IMR-90 (cell line): ENCODE measurements at regions not wholly inside any gene's neighbourhood (a gene's known extent, or its start where the extent isn't known, plus 50 kb on each side); places are given as distances from the start of the nearest gene placed in this dataset.

Experiments
- ATAC-seq: fragments of 200-7000 bp; cut with Tn5 transposase; 2 replicates; pipeline ENCODE4 v1.9.1; 2020; ENCODE audit warnings: low read depth, mild to moderate bottlenecking, moderate library complexity
- BruUV-seq: library from RNA; stranded (reverse); fragments of 400-500 nt; replicated peaks from 2 replicates; lab custom pipeline; 2021; lab: Mats Ljungman, UMichigan
- CTCF ChIA-PET: fragments of 300-600 bp; formaldehyde crosslinking; extraction: SDS; loops from one replicate; lab custom pipeline; 2021; ENCODE audit warnings: antibody characterized with exemption; lab: Yijun Ruan, JAX
- POLR2A ChIA-PET: fragments of 300-600 bp; sonication (Branson Sonifier 250); formaldehyde crosslinking; loops from one replicate; lab custom pipeline; 2022; ENCODE audit warnings: antibody characterized with exemption; ENCODE audit not compliant: unreplicated experiment; lab: Charles Lee
- DNase-seq: peaks from one replicate; pipeline ENCODE4 v3.0.0; 2013
- H2AFZ ChIP-seq: replicated peaks from 2 replicates; pipeline ENCODE3; 2013; ENCODE audit warnings: low read length, mild to moderate bottlenecking; ENCODE audit not compliant: poor library complexity
- H2AK5ac ChIP-seq: 2 replicates; pipeline ENCODE4 v1.6.1; 2013; ENCODE audit warnings: low read depth, low read length, inconsistent platforms
- H2AK9ac ChIP-seq: replicated peaks from 2 replicates; pipeline ENCODE3; 2013; ENCODE audit warnings: mild to moderate bottlenecking, low read depth, low read length, moderate library complexity; ENCODE audit not compliant: poor library complexity
- H2BK120ac ChIP-seq: 2 replicates; pipeline ENCODE4 v1.6.1; 2013; ENCODE audit warnings: low read depth, low read length, inconsistent platforms
- H2BK15ac ChIP-seq: 3 replicates; pipeline ENCODE4 v1.6.1; 2013; ENCODE audit warnings: low read depth, low read length, inconsistent platforms
- H2BK20ac ChIP-seq: 2 replicates; pipeline ENCODE4 v1.6.1; 2013; ENCODE audit warnings: low read depth, mild to moderate bottlenecking, inconsistent platforms, low read length, moderate library complexity
- H2BK5ac ChIP-seq: 2 replicates; pipeline ENCODE4 v1.6.1; 2013; ENCODE audit warnings: mild to moderate bottlenecking, low read depth, low read length, inconsistent platforms; ENCODE audit not compliant: poor library complexity, severe bottlenecking
- H3K14ac ChIP-seq: replicated peaks from 2 replicates; pipeline ENCODE4 v1.6.1; 2013; ENCODE audit warnings: low read depth, low read length, inconsistent platforms
- H3K18ac ChIP-seq: 2 replicates; pipeline ENCODE4 v1.6.1; 2013; ENCODE audit warnings: low read depth, low read length, control low read depth
- H3K23ac ChIP-seq: 2 replicates; pipeline ENCODE4 v1.6.1; 2013; ENCODE audit warnings: low read depth, low read length, inconsistent platforms
- H3K27ac ChIP-seq: 2 replicates; pipeline ENCODE4 v1.5.1; 2013; ENCODE audit warnings: mild to moderate bottlenecking, control low read depth, low read length; ENCODE audit not compliant: insufficient read depth
- H3K27me3 ChIP-seq: 2 replicates; pipeline ENCODE4 v1.6.1; 2013; ENCODE audit warnings: low read length; ENCODE audit not compliant: control insufficient read depth, insufficient read depth
- H3K36me3 ChIP-seq: 2 replicates; pipeline ENCODE4 v1.6.1; 2013; ENCODE audit warnings: low read length, mixed read lengths; ENCODE audit not compliant: control insufficient read depth, insufficient read depth
- H3K4ac ChIP-seq: 2 replicates; pipeline ENCODE4 v1.6.1; 2013; ENCODE audit warnings: low read depth, low read length, inconsistent platforms
- H3K4me1 ChIP-seq: 2 replicates; pipeline ENCODE4 v1.6.1; 2013; ENCODE audit warnings: low read length, mixed read lengths; ENCODE audit not compliant: control insufficient read depth, insufficient read depth
- H3K4me2 ChIP-seq: 2 replicates; pipeline ENCODE4 v1.6.1; 2013; ENCODE audit warnings: low read depth, mild to moderate bottlenecking, control low read depth, low read length, moderate library complexity
- H3K4me3 ChIP-seq: 2 replicates; pipeline ENCODE4 v1.5.1; 2013; ENCODE audit warnings: low read depth, mild to moderate bottlenecking, control low read depth, low read length, moderate library complexity; ENCODE audit not compliant: insufficient read depth
- H3K56ac ChIP-seq: 2 replicates; pipeline ENCODE4 v1.6.1; 2013; ENCODE audit warnings: low read length, inconsistent platforms; ENCODE audit not compliant: insufficient read depth; ENCODE audit errors: extremely low read depth
- H3K79me1 ChIP-seq, 2 experiments: 2 replicates each; pipeline ENCODE4 v1.6.1; 2013; ENCODE audit warnings: low read length in 2 of 2, inconsistent platforms in 1 of 2, low read depth in 1 of 2
- H3K9ac ChIP-seq: 2 replicates; pipeline ENCODE4 v1.6.1; 2013; ENCODE audit warnings: low read depth, low read length, control low read depth
- H3K9me1 ChIP-seq: 2 replicates; pipeline ENCODE4 v1.6.1; 2013; ENCODE audit warnings: low read length, inconsistent platforms; ENCODE audit not compliant: insufficient read depth
- H3K9me3 ChIP-seq: 2 replicates; pipeline ENCODE4 v1.6.1; 2013; ENCODE audit warnings: low read length; ENCODE audit not compliant: control insufficient read depth, insufficient read depth
- H4K20me1 ChIP-seq: 2 replicates; pipeline ENCODE4 v1.6.1; 2013; ENCODE audit warnings: low read length, inconsistent platforms; ENCODE audit not compliant: insufficient read depth
- H4K5ac ChIP-seq: 2 replicates; pipeline ENCODE4 v1.6.1; 2013; ENCODE audit warnings: mild to moderate bottlenecking, low read depth, low read length, control low read depth
- H4K8ac ChIP-seq, 2 experiments: 2 replicates each; pipeline ENCODE4 v1.6.1; 2013; ENCODE audit warnings: low read depth in 2 of 2, low read length in 2 of 2, control low read depth in 1 of 2, inconsistent platforms in 1 of 2
- H4K91ac ChIP-seq: 2 replicates; pipeline ENCODE4 v1.6.1; 2013; ENCODE audit warnings: low read depth, low read length, inconsistent platforms; ENCODE audit not compliant: insufficient read depth
- POLR2A ChIP-seq: IDR thresholded peaks from 2 replicates; pipeline ENCODE4 v1.6.1; 2012; ENCODE audit warnings: mild to moderate bottlenecking, low read depth, low read length
- WGBS, 2 experiments: methylation state at CpG; one replicate each; pipeline versions ENCODE4 v1.1.5 to v1.1.7; 2013; ENCODE audit warnings: missing lambda C conversion rate in 2 of 2; ENCODE audit not compliant: insufficient read length in 1 of 2; ENCODE audit errors: extremely low coverage in 2 of 2; 5-methylcytosine and 5-hydroxymethylcytosine counted together
- dilution Hi-C: fragments of 300-500 bp; cut with HindIII; formaldehyde crosslinking; loops from one replicate; pipeline ENCODE4 v1.14.3; 2018; ENCODE audit warnings: low sequenced_read_pairs; ENCODE audit not compliant: unreplicated experiment
- in situ Hi-C: fragments of 300-500 bp; cut with MboI; formaldehyde crosslinking; loops from 3 replicates; pipeline ENCODE4 v1.14.3; 2019; ENCODE audit warnings: low sequenced_read_pairs, inconsistent platforms, mixed read lengths
- intact Hi-C: fragments of 100-400 bp; cut with micrococcal nuclease; formaldehyde crosslinking; loops from 2 replicates; pipeline ENCODE4 v1.10.0; 2022

DNA sequence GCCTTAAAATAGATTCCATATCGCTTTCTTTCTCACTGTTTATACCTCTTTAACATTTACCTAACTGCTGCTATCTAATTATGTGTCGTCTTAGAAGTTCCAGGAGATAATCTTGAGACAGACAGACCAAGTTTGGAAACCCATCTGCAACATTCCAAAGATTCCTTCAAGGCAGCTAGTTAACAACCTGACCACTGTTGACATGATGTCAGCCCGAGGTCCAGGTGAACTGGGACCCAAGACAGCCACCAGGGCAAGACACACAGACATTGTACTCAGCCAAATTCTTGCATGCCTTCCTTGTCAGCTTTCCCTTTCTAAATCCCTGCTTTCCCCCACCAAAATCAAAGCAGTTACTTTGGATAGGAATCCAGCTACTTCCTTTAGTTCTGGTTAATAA is 1476.5 kb upstream of the PRR20A start:
- Histone ChIP-seq H3K23ac (no peak overlapping the region), H2AFZ (no peak overlapping the region), H3K9me1 (no peaks in the 10 kb centered on the region), H2BK20ac (no peak overlapping the region), H2BK15ac (no peak overlapping the region), H3K4ac (no peak overlapping the region), H3K36me3 (no peaks in the 10 kb centered on the region), H3K79me1 (no peaks in the 10 kb centered on the region), H3K9me3 (0 out of 2 replicates have a peak, but pooled peaks cover 9% of the 10 kb centered on the region), H4K20me1 (no peaks in the 10 kb centered on the region), H2BK120ac (no peak overlapping the region), H3K4me3 (no peak overlapping the region), H2AK5ac (no peak overlapping the region), H2AK9ac (no peak overlapping the region), H4K91ac (no peak overlapping the region), H3K56ac (no peak overlapping the region), H4K8ac (no peak overlapping the region), H3K4me2 (no peak overlapping the region), H3K9ac (no peak overlapping the region), H3K27ac (no peak overlapping the region), H3K4me1 (no peaks in the 10 kb centered on the region), H3K27me3 (no peaks in the 10 kb centered on the region), H2BK5ac (no peak overlapping the region), H4K5ac (no peak overlapping the region), H3K18ac (no peak overlapping the region), H3K14ac (no peak overlapping the region)
- in situ Hi-C loops, result no loop called here
- intact Hi-C loops, result no loop called here
- dilution Hi-C loops, result no loop called here
- DNase-seq (no peak), ATAC-seq (no peak)
- 20% methylated on average over 2 of the region's 3 CpGs; no CpG with 5 or more reads in 1 of the 2 experiments for WGBS, 2 experiments
- ChIA-PET CTCF (no interaction called here), POLR2A (no interaction called here)
- no TSS peak for BruUV-seq
- TF ChIP-seq POLR2A, result no peak
